NCI-H2227 treated with DMSO at 0.1 percent for 48 hours (cell line): ENCODE measurements at regions not wholly inside any gene's neighbourhood (a gene's known extent, or its start where the extent isn't known, plus 50 kb on each side); places are given as distances from the start of the nearest gene placed in this dataset.

Experiments used
- DNase-seq: peaks from one replicate; lab custom pipeline; 2025; lab: John Stamatoyannopoulos, UW

DNA sequence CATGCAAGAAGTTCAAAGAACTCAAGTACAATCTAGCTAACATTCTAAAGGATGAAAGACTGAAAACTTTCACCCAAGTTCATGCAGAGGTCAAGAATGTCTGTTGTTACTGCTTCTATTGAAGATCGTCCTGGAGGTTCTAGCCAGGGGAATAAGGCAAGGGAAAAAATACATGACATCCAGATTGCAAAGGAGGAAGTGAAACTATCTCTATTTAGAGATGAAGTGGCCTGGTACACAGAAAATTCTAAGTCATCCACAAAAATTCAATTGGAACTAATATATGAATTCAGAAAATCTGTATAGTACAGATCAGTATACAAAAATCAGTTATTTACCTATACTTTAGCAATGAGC is 693.0 kb downstream of the NR2F2 start:
- DNase-seq, result no peak

GRCh38 chr15:97026781-97027180 is 696.3 kb downstream of the NR2F2 start:
- DNase-seq, result no peak

DNA sequence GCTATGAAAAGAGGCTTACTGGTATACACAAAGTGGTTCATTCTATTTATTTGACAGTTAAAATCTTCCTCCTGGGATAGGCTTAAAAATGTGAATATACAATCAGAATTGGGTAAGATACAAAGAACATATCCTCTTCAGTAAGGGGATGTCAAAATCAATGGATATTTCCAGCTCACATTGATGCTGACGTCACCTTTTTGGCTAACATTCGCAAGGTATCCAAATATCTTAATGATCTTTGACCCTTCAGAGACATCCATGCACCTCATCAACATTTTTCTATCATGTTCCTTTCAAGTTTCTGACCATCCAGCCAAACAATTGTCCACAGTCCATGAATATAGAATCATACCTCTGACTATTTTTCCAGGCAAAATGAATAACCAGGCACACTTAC is 697.3 kb downstream of the NR2F2 start:
- DNase-seq, result no peak

GRCh38 chr15:97030251-97030650 is 699.8 kb downstream of the NR2F2 start:
- no peak for DNase-seq

DNA sequence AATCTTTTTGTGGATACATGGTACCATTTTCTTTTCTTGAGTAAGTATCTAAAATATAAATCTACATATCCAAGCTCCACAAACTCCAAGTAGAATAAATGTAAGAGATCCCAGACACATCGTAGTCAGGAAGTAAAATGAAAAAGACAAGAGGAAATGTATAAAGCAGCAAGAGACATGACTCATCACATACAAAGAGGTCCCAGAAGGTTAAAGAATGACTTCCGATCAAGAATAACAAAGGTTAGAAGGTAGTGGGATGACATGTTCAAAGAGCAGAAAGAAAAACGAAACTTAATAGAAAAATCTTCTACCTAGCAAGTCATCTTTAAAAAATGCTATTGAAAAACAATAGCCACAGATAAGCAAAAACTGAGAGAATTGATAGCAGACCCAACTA is 705.8 kb downstream of the NR2F2 start:
- DNase-seq, result no peak

DNA sequence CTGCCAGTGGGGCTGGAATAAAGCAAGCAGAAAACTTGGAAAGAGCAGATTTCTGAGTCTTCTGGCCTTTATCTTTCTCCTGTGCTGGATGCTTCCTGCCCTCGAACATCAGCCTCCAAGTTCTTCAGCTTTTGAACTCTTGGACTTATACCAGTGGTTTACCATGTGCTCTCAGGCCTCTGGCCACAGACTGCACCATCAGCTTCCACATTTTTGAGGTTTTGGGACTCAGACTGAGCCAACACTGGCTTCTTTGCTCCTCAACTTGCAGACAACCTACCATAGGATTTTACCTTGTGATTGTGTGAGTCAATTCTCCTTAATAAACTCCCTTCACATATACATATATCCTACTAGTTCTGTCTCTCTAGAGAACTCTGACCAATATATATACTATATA is 706.6 kb downstream of the NR2F2 start:
- no peak for DNase-seq

DNA sequence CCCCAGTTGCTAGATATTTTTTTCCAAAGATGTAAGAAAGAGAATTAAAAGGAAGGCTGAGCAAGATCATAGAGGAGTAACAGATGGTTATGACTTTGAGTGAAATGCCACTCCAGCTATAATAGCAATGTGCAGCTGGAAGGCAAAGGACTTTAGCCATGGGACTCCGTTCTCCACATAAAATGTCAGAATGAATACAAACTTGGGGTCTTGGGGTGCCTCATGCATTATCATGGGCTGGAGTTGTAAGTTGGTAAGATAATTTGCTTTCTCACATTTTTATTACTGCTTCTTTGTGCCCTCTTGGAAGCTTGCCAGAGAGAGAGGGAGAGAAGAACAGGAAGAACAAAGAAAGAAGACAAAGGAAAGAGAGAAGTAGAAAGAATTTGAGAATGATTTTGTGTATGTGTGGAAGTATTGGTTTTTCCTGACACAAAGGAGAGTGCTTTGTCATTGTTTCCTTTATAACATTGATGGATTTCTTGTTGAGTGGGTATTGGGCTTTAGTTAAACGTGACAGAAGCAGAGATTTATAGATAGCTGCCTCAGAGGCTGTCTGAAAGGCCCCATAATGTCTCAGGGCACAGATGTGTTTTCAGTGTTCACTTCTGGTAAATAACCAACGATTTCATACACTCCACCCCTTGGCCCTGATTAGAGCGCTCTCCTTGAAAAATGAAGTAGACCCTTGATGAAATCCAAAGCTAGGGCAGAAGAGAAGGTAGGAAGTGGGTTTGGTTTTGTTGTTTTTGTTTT is 715.3 kb downstream of the NR2F2 start:
- DNase-seq, result peak; percentile 81

- no peak for DNase-seq
Measured at GRCh38 chr15:97052513-97052912, 722.0 kb downstream of the NR2F2 start.

GRCh38 chr15:97053635-97054034 is 723.1 kb downstream of the NR2F2 start:
- DNase-seq, result no peak

DNA sequence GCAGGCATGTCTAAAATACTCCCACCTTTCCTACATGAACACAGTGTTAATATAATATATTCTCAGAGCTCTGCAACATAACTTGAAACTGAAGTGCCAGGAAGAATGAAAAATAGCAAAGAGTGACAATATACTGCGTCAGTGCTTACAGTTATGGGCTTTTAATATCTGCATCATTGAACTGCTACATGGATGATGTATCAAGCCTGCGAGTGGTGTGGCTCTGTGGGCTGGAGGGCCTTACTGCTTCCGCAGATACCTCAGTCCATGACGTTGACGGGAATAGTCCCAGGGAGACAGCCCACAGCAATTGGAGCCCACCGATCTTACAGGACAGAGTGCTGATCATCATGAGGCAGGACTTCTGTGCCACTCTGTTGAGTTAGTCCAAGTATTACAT is 727.0 kb downstream of the NR2F2 start:
- no peak for DNase-seq

GRCh38 chr15:97059281-97059680 is 728.8 kb downstream of the NR2F2 start:
- DNase-seq, result no peak

GRCh38 chr15:97061392-97061791 is 730.9 kb downstream of the NR2F2 start:
- DNase-seq, result no peak

DNA sequence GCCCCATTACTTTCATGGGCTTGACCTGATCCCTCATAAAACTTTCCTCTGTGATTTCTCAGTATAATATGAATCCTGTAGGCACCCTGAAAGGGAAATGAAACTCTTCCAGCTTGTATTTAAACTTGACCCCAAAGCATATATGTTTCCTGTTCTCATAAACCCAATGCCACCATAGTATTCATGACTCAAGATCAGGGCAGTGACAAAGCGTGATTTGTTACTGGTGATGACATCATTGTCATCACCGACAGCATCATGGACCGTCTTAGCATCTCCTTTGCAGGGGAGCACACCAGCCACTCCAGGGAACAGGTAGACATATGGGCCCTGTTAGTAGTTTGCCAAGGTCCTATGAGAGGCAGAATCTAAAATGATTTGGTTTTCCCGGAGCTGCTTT is 741.2 kb downstream of the NR2F2 start:
- DNase-seq, result no peak

DNA sequence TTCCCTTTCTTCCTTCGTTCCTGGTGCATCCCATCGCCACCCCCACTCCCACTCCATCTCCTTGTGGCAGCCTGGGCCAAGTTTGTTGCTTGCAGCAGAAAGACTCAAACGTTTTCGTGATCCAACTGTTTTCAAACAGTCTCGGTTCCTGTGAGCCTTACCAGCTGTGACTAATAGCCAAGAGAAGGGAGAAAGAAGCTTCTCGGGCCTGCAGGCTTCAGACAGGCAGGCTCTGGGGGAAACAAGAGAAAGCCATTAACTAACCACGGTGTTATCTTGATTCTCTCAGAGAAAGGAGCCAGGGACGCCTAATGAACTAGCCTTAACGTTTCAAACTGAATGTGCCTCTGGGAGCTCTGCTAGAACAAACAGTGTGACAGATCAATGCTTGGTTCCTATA is 742.0 kb downstream of the NR2F2 start:
- DNase-seq, result no peak

DNA sequence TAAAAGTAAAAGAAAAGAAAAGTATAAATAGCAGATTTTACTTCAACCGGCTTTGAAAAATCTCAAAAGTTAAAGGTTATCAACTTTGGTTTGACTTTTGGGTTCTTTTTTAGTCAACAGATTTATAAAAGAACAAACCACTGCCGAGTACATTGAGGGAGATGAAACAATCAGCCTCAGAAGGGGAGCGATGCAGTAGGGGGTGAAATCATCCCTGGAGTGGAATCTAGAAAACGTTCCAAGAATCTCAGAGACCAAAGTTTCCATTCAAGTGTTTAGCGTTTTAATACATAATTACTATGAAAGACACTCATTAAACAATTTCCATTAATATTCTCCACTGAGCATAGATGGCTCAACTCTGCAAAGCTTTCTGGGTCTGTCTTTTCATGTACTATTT is 745.5 kb downstream of the NR2F2 start:
- DNase-seq, result no peak

- DNase-seq, result no peak
Measured at GRCh38 chr15:97077975-97078374, 747.5 kb downstream of the NR2F2 start.

GRCh38 chr15:97078591-97078990 is 748.1 kb downstream of the NR2F2 start:
- DNase-seq, result no peak

- DNase-seq, result no peak
Measured at GRCh38 chr15:97081666-97082226, 751.2 kb downstream of the NR2F2 start.

- peak; percentile 74 for DNase-seq
Measured at GRCh38 chr15:97082830-97083229, 752.3 kb downstream of the NR2F2 start.

- no peak for DNase-seq
Measured at GRCh38 chr15:97084650-97085049, 754.1 kb downstream of the NR2F2 start.

- peak; percentile 68 for DNase-seq
Measured at GRCh38 chr15:97085731-97086130, 755.2 kb downstream of the NR2F2 start.

DNA sequence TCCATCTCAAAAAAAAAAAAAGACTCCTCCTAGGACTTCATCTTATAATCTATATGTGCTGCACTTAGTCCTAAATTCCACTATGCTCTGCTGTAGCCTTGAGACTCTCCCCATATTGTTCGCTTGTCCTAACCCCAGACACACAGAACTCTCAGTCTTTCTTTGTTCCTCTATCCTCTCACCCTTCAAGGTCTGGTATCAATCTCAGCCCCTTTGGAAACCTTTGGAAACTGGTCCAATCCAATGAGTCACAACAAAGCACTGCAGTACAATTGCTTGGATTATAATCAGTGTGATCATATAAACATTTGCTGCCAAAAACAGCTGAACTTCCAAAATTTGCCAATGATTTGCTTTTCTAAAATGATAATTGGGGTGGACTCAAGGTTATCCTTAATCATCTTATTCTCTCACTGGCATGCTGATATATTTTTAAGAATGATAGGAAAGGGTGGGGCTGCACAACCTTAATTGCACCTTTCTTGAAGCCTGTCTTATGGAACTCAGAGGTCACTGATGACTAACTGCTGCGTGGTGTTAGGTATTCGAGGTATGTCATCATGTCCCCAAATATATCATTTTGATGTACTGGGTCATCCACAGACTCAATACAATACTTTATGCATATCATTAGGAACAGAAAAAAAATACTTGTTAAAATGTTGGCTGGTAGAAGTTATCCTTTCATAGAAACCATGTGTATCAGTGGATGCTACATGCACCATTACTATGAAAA is 756.7 kb downstream of the NR2F2 start:
- peak; percentile 8 for DNase-seq

DNA sequence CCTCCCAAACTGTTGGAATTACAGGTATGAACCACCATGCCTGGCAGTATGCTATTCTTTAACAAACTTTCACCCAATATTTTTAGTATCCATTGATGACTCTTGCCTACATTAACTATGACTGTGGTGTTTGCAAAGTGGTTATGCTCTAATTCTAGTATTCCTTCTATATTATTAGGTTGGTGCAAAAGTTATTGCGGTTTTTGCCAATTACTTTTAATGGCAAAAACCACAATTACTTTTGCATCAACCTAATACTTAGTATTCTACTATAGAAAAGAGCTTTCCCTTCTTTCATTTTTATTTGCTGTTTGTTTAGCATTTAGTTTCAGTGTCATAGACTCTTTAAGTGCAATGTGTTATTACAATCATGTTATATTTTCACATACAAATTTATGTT is 760.6 kb downstream of the NR2F2 start:
- no peak for DNase-seq
